Stimulated activated memory B cell treated with anti-CD40 and anti-IgM and Interleukin-4, amounts not matched to agents 10 μg/mL and 1 μg/mL and 100 μg/mL, for 72 hours (primary cell): ENCODE measurements at regions not wholly inside any gene's neighbourhood (a gene's known extent, or its start where the extent isn't known, plus 50 kb on each side); places are given as distances from the start of the nearest gene placed in this dataset.

Experiments used
- ATAC-seq: fragments of 150-1000 bp; cut with Tn5 transposase; 2 replicates; pipeline ENCODE4 v1.10.0; 2021
- H3K27ac Mint-ChIP-seq: one replicate; pipeline ENCODE4 v1.8.0; 2022; ENCODE audit warnings: mild to moderate bottlenecking, mixed read lengths
- H3K27me3 Mint-ChIP-seq: one replicate; pipeline ENCODE4 v1.8.0; 2022; ENCODE audit warnings: mixed read lengths
- H3K36me3 Mint-ChIP-seq: one replicate; pipeline ENCODE4 v1.8.0; 2022; ENCODE audit warnings: mixed read lengths
- H3K4me1 Mint-ChIP-seq: one replicate; pipeline ENCODE4 v1.8.0; 2022; ENCODE audit warnings: mixed read lengths
- H3K4me3 Mint-ChIP-seq: one replicate; pipeline ENCODE4 v1.8.0; 2022; ENCODE audit warnings: mild to moderate bottlenecking, moderate library complexity, mixed read lengths
- H3K9me3 Mint-ChIP-seq: one replicate; pipeline ENCODE4 v1.8.0; 2022; ENCODE audit warnings: mixed read lengths

DNA sequence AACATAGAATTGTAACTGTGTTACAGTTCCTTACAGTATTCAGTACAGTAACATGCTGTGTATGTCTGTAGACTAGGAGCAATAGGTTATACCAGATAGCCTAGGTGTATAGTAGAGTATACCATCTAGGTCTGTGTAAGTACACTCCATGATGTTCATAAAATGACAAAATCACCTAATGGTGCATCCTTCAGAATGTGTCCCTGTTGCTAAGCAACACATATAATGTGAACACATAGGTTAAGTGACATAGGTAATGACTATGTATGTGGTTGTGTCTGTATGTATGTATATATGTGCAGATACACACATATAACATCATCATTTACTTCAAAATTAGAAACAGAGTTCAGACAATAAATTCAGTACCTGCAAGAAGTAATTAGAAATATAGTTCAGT lies 146.8 kb upstream of the GAP43 start:
- no peaks in the 10 kb centered on the region for H3K36me3 Mint-ChIP-seq
- H3K27me3 Mint-ChIP-seq, result peaks cover 9% of the 10 kb centered on the region
- no peak for ATAC-seq
- H3K4me1 Mint-ChIP-seq, result no peaks in the 10 kb centered on the region
- no peaks in the 10 kb centered on the region for H3K9me3 Mint-ChIP-seq
- H3K4me3 Mint-ChIP-seq, result no peak overlapping the region
- no peak overlapping the region for H3K27ac Mint-ChIP-seq

GRCh38 chr3:115478359-115478758 lies 145.0 kb upstream of the GAP43 start:
- no peak overlapping the region for H3K27ac Mint-ChIP-seq
- H3K4me3 Mint-ChIP-seq, result no peak overlapping the region
- ATAC-seq, result no peak
- no peaks in the 10 kb centered on the region for H3K4me1 Mint-ChIP-seq
- H3K36me3 Mint-ChIP-seq, result peaks cover 6% of the 10 kb centered on the region
- H3K9me3 Mint-ChIP-seq, result peaks cover 5% of the 10 kb centered on the region
- peaks cover 26% of the 10 kb centered on the region for H3K27me3 Mint-ChIP-seq

- peaks cover 6% of the 10 kb centered on the region for H3K36me3 Mint-ChIP-seq
- ATAC-seq, result no peak
- H3K27me3 Mint-ChIP-seq, result peaks cover 24% of the 10 kb centered on the region
- H3K4me1 Mint-ChIP-seq, result no peaks in the 10 kb centered on the region
- H3K4me3 Mint-ChIP-seq, result no peak overlapping the region
- H3K27ac Mint-ChIP-seq, result no peak overlapping the region
- H3K9me3 Mint-ChIP-seq, result peaks cover 6% of the 10 kb centered on the region
Measured at GRCh38 chr3:115486880-115487279, 136.4 kb upstream of the GAP43 start.

- Mint-ChIP-seq H3K27me3 (peaks cover 15% of the 10 kb centered on the region), H3K9me3 (peaks cover 3% of the 10 kb centered on the region), H3K36me3 (peaks cover 1% of the 10 kb centered on the region), H3K4me1 (no peaks in the 10 kb centered on the region), H3K4me3 (no peak overlapping the region), H3K27ac (no peak overlapping the region)
- ATAC-seq, result no peak
Measured at GRCh38 chr3:115487968-115488367, 135.3 kb upstream of the GAP43 start.

GRCh38 chr3:115488409-115488808 lies 134.9 kb upstream of the GAP43 start:
- peaks cover 10% of the 10 kb centered on the region for H3K27me3 Mint-ChIP-seq
- ATAC-seq, result no peak
- no peak overlapping the region for H3K27ac Mint-ChIP-seq
- H3K4me3 Mint-ChIP-seq, result no peak overlapping the region
- no peaks in the 10 kb centered on the region for H3K36me3 Mint-ChIP-seq
- no peaks in the 10 kb centered on the region for H3K4me1 Mint-ChIP-seq
- peaks cover 1% of the 10 kb centered on the region for H3K9me3 Mint-ChIP-seq

- H3K4me1 Mint-ChIP-seq, result no peaks in the 10 kb centered on the region
- H3K4me3 Mint-ChIP-seq, result no peak overlapping the region
- no peak for ATAC-seq
- H3K36me3 Mint-ChIP-seq, result no peaks in the 10 kb centered on the region
- peaks cover 17% of the 10 kb centered on the region for H3K27me3 Mint-ChIP-seq
- H3K9me3 Mint-ChIP-seq, result no peaks in the 10 kb centered on the region
- H3K27ac Mint-ChIP-seq, result no peak overlapping the region
Measured at GRCh38 chr3:115494826-115495225, 128.5 kb upstream of the GAP43 start.

- Mint-ChIP-seq H3K36me3 (no peaks in the 10 kb centered on the region), H3K27ac (no peak overlapping the region), H3K4me3 (no peak overlapping the region), H3K9me3 (no peaks in the 10 kb centered on the region), H3K4me1 (no peaks in the 10 kb centered on the region), H3K27me3 (peaks cover 17% of the 10 kb centered on the region)
- ATAC-seq, result no peak
Measured at GRCh38 chr3:115498421-115498820, 124.9 kb upstream of the GAP43 start.

DNA sequence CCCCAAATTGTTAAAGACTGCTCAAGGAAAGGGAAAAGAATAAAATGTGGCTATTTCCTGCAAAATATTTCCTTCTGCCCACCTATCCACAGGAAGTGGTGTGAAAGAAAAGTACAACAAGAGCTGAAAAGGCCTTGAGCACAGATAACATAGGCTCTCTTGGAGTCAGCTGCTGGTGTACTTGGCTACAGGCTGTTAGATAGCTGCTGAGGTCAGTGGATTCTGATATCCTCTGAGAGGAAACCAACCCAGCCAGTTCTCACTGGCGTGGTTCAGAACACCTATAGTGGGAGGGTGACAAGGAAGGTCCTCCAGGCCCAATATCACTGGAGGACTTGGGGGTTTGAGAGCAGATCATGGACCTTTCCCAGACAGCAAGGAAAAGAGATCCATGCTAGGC lies 124.4 kb upstream of the GAP43 start:
- Mint-ChIP-seq H3K27me3 (peaks cover 17% of the 10 kb centered on the region), H3K9me3 (no peaks in the 10 kb centered on the region), H3K36me3 (no peaks in the 10 kb centered on the region), H3K4me1 (no peaks in the 10 kb centered on the region), H3K4me3 (no peak overlapping the region), H3K27ac (no peak overlapping the region)
- ATAC-seq, result peak; percentile 31

GRCh38 chr3:115499666-115500065 lies 123.6 kb upstream of the GAP43 start:
- Mint-ChIP-seq H3K4me1 (no peaks in the 10 kb centered on the region), H3K27ac (no peak overlapping the region), H3K36me3 (no peaks in the 10 kb centered on the region), H3K9me3 (no peaks in the 10 kb centered on the region), H3K4me3 (no peak overlapping the region), H3K27me3 (peaks cover 17% of the 10 kb centered on the region)
- ATAC-seq, result no peak

DNA sequence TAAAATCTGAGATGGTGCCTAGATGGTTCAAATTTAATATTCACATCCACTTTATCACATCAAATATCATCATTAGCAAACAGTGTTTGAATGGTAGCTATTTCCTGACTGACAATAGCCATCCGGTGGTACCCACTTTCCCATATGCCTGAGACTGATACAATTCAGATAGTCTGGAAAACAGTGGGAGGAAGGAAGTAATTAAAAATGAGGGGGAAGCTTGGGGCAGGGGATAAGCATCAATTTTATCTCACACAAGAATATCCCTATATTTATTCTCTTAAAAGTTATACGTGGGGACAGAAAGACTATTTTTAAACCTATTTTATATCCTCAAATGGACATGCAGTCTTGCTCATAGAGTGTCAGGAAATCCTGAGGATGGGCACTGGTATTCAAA lies 122.5 kb upstream of the GAP43 start:
- peaks cover 14% of the 10 kb centered on the region for H3K27me3 Mint-ChIP-seq
- H3K4me1 Mint-ChIP-seq, result no peaks in the 10 kb centered on the region
- no peak overlapping the region for H3K27ac Mint-ChIP-seq
- H3K36me3 Mint-ChIP-seq, result no peaks in the 10 kb centered on the region
- H3K9me3 Mint-ChIP-seq, result peaks cover 5% of the 10 kb centered on the region
- ATAC-seq, result no peak
- H3K4me3 Mint-ChIP-seq, result no peak overlapping the region

- H3K4me3 Mint-ChIP-seq, result no peak overlapping the region
- no peaks in the 10 kb centered on the region for H3K4me1 Mint-ChIP-seq
- H3K9me3 Mint-ChIP-seq, result peaks cover 11% of the 10 kb centered on the region
- H3K27me3 Mint-ChIP-seq, result peaks cover 10% of the 10 kb centered on the region
- ATAC-seq, result no peak
- H3K27ac Mint-ChIP-seq, result no peak overlapping the region
- H3K36me3 Mint-ChIP-seq, result no peaks in the 10 kb centered on the region
Measured at GRCh38 chr3:115502128-115502527, 121.2 kb upstream of the GAP43 start.

GRCh38 chr3:115503394-115503793 lies 119.9 kb upstream of the GAP43 start:
- no peaks in the 10 kb centered on the region for H3K36me3 Mint-ChIP-seq
- H3K27ac Mint-ChIP-seq, result no peak overlapping the region
- H3K4me1 Mint-ChIP-seq, result no peaks in the 10 kb centered on the region
- peaks cover 11% of the 10 kb centered on the region for H3K9me3 Mint-ChIP-seq
- no peak for ATAC-seq
- peaks cover 10% of the 10 kb centered on the region for H3K27me3 Mint-ChIP-seq
- H3K4me3 Mint-ChIP-seq, result no peak overlapping the region

GRCh38 chr3:115508562-115508961 lies 114.7 kb upstream of the GAP43 start:
- peaks cover 22% of the 10 kb centered on the region for H3K4me1 Mint-ChIP-seq
- no peaks in the 10 kb centered on the region for H3K36me3 Mint-ChIP-seq
- ATAC-seq, result no peak
- no peak overlapping the region for H3K27ac Mint-ChIP-seq
- H3K9me3 Mint-ChIP-seq, result peaks cover 11% of the 10 kb centered on the region
- no peak overlapping the region for H3K4me3 Mint-ChIP-seq
- peaks cover 22% of the 10 kb centered on the region for H3K27me3 Mint-ChIP-seq

- H3K4me3 Mint-ChIP-seq, result peak overlapping the region; percentile 80
Measured at GRCh38 chr3:115512565-115513415, 110.5 kb upstream of the GAP43 start.

DNA sequence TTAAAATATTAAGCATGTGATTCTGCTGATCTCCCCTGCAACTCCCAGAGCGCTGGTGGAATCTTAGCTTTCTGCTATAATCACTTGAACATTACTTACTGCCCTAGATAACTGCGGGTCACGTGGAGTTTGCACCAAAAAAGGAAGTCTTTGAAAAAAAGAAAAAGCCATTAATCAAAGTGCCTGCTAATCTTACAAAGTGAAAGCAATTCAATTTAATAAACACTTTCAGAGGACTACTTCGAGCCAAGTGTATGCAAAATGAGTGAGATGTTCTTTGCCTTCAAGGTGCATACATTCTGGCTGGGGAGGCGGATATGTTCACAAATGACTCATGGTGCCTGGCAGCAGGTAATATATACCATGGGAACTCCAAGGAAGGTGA lies 109.9 kb upstream of the GAP43 start:
- Mint-ChIP-seq H3K27ac (peak overlapping the region; percentile 54), H3K4me3 (peak overlapping the region; percentile 80), H3K36me3 (no peaks in the 10 kb centered on the region), H3K9me3 (no peaks in the 10 kb centered on the region), H3K4me1 (peaks cover 28% of the 10 kb centered on the region), H3K27me3 (peaks cover 33% of the 10 kb centered on the region)
- peak; percentile 29 for ATAC-seq

More at GRCh38 chr3:115512565-115513415, 110.5 kb upstream of the GAP43 start:
- no peaks in the 10 kb centered on the region for H3K36me3 Mint-ChIP-seq
- peaks cover 29% of the 10 kb centered on the region for H3K27me3 Mint-ChIP-seq
- no peaks in the 10 kb centered on the region for H3K9me3 Mint-ChIP-seq
- H3K27ac Mint-ChIP-seq, result peak overlapping the region; percentile 54
- peak; percentile 75 for ATAC-seq
- H3K4me1 Mint-ChIP-seq, result peaks cover 28% of the 10 kb centered on the region

DNA sequence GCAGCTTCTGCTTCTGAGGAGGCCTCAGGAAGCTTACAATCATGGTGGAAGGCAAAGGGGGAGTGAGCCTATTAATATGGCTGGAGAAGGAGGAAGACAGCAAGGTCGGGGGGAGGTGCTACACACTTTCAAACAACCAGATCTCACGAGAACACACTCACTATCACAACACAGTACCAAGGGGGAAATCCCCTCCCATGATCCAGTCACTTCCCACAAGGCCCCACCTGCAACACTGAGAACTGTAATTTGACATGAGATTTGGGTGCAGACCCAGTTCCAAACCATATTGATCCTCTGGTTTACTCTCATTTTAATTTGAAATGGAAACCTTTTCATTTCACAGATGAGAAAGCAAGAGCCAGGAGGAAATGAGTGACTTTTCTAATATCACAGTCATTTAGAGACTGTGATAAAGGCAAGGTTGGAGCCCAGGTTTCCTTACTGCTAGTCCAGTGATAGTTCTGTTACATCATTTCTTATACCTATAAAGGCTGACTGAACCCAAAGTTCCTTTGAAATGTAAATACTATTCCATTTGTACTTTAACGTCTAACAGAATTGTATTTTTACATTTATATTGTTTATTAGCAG lies 105.8 kb upstream of the GAP43 start:
- Mint-ChIP-seq H3K27me3 (peaks cover 29% of the 10 kb centered on the region), H3K27ac (no peak overlapping the region), H3K9me3 (no peaks in the 10 kb centered on the region), H3K4me3 (no peak overlapping the region), H3K36me3 (no peaks in the 10 kb centered on the region), H3K4me1 (peaks cover 17% of the 10 kb centered on the region)
- no peak for ATAC-seq
